Mononuclear cell (primary cell): ENCODE measurements at regions not wholly inside any gene's neighbourhood (a gene's known extent, or its start where the extent isn't known, plus 50 kb on each side); places are given as distances from the start of the nearest gene placed in this dataset.

Experiments used
- H3K27me3 ChIP-seq: 2 replicates; pipeline ENCODE4 v1.6.0; 2011; ENCODE audit warnings: low read length, control low read depth; ENCODE audit not compliant: insufficient read depth
- H3K4me1 ChIP-seq: 2 replicates; pipeline ENCODE4 v1.5.1; 2011; ENCODE audit warnings: mild to moderate bottlenecking, low read length, control low read depth; ENCODE audit not compliant: insufficient read depth
- H3K4me3 ChIP-seq: 2 replicates; pipeline ENCODE4 v1.5.1; 2011; ENCODE audit warnings: mild to moderate bottlenecking, low read length, moderate library complexity
- H3K9me3 ChIP-seq: 2 replicates; pipeline ENCODE4 v1.5.1; 2011; ENCODE audit warnings: low read depth, mild to moderate bottlenecking, control low read depth, low read length

GRCh38 chr1:55579332-55580001, 364.3 kb upstream of the USP24 start:
- H3K4me3 ChIP-seq: no peak overlapping the region
- no peaks in the 10 kb centered on the region for H3K27me3 ChIP-seq
- no peaks in the 10 kb centered on the region for H3K9me3 ChIP-seq
- no peaks in the 10 kb centered on the region for H3K4me1 ChIP-seq

GRCh38 chr1:55578646-55579045, 363.5 kb upstream of the USP24 start:
- H3K4me1 ChIP-seq: no peaks in the 10 kb centered on the region
- H3K27me3 ChIP-seq: no peaks in the 10 kb centered on the region
- no peaks in the 10 kb centered on the region for H3K9me3 ChIP-seq
- no peak overlapping the region for H3K4me3 ChIP-seq

- no peaks in the 10 kb centered on the region for H3K9me3 ChIP-seq
- no peak overlapping the region for H3K4me3 ChIP-seq
- H3K4me1 ChIP-seq: no peaks in the 10 kb centered on the region
These were observed 360.6 kb upstream of the USP24 start for GRCh38 chr1:55575571-55576279.

GRCh38 chr1:55574691-55575225, 359.6 kb upstream of the USP24 start:
- no peaks in the 10 kb centered on the region for H3K9me3 ChIP-seq
- no peak overlapping the region for H3K4me3 ChIP-seq
- H3K4me1 ChIP-seq: no peaks in the 10 kb centered on the region
- no peaks in the 10 kb centered on the region for H3K27me3 ChIP-seq

More at GRCh38 chr1:55575571-55576279, 360.6 kb upstream of the USP24 start:
- no peaks in the 10 kb centered on the region for H3K27me3 ChIP-seq

- Histone ChIP-seq H3K9me3 (no peaks in the 10 kb centered on the region), H3K4me3 (no peak overlapping the region), H3K27me3 (no peaks in the 10 kb centered on the region), H3K4me1 (no peaks in the 10 kb centered on the region)
These were observed 357.9 kb upstream of the USP24 start for GRCh38 chr1:55572878-55573734.

DNA sequence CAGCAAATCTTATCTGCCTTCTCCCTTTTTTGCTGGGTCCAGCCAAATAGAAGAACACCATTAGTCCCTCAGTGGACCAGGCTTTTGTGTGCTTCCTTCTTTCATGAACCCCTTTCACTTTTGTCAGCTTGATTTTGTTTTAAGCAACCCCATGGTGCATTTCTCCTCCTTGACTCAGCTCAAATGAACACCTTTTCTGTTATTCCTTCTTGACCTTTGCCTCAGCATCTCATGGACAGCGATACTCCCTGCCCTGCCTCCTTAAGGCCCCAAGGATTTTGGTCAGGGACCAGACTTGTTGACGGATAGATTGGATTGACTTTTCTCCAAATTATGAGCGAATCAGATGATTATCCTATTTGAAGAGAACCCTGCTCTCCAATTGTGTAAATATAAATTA, 356.6 kb upstream of the USP24 start:
- Histone ChIP-seq H3K4me1 (no peaks in the 10 kb centered on the region), H3K27me3 (no peaks in the 10 kb centered on the region), H3K9me3 (no peaks in the 10 kb centered on the region), H3K4me3 (no peak overlapping the region)

GRCh38 chr1:55569417-55569816, 354.3 kb upstream of the USP24 start:
- no peaks in the 10 kb centered on the region for H3K9me3 ChIP-seq
- no peaks in the 10 kb centered on the region for H3K27me3 ChIP-seq
- H3K4me1 ChIP-seq: no peaks in the 10 kb centered on the region
- no peak overlapping the region for H3K4me3 ChIP-seq

DNA sequence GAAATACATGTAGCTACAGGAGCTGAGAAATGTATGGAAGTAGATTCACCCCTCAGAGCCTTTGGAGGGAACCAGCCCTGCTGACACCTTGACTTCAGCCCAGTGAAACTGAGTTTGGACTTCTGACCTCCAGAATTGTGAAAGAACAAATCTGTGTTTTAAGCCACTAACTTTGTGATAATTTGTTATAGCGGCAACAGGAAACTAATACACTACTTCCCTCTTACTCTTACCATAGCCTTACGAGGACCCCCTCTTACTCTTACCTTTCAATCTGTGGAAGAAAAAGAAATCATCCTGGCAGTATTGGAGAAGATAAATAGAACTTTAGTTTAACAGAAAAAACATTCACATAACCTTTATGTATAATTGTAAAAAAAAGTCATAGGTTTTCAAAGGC, 353.6 kb upstream of the USP24 start:
- H3K9me3 ChIP-seq: no peaks in the 10 kb centered on the region
- H3K4me1 ChIP-seq: no peaks in the 10 kb centered on the region
- H3K4me3 ChIP-seq: no peak overlapping the region
- no peaks in the 10 kb centered on the region for H3K27me3 ChIP-seq

DNA sequence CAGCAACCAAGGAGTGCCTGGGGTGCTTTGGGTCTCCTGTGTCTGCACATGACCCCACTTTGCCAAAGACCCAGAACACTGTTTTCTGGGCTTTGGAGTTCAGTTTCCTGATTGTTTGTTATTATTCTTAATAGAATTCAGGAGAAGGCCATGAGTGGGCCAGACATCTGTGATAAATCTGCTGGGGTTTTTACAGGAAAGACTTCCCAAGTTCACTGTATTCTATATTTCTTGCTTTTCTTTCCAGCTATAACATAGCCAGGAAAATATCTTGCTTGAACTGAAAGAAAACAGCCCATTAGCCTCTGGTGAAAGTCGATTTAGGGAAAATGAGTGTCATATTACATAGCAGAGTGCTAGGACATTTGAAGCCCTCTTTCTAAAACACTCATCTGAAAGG, 345.1 kb upstream of the USP24 start:
- Histone ChIP-seq H3K4me3 (no peak overlapping the region), H3K27me3 (no peaks in the 10 kb centered on the region), H3K4me1 (no peaks in the 10 kb centered on the region), H3K9me3 (no peaks in the 10 kb centered on the region)

GRCh38 chr1:55559842-55560241, 344.7 kb upstream of the USP24 start:
- no peak overlapping the region for H3K4me3 ChIP-seq
- no peaks in the 10 kb centered on the region for H3K9me3 ChIP-seq
- H3K4me1 ChIP-seq: no peaks in the 10 kb centered on the region
- H3K27me3 ChIP-seq: no peaks in the 10 kb centered on the region

GRCh38 chr1:55559161-55559611, 344.0 kb upstream of the USP24 start:
- no peaks in the 10 kb centered on the region for H3K4me1 ChIP-seq
- no peak overlapping the region for H3K4me3 ChIP-seq
- H3K27me3 ChIP-seq: no peaks in the 10 kb centered on the region
- no peaks in the 10 kb centered on the region for H3K9me3 ChIP-seq

DNA sequence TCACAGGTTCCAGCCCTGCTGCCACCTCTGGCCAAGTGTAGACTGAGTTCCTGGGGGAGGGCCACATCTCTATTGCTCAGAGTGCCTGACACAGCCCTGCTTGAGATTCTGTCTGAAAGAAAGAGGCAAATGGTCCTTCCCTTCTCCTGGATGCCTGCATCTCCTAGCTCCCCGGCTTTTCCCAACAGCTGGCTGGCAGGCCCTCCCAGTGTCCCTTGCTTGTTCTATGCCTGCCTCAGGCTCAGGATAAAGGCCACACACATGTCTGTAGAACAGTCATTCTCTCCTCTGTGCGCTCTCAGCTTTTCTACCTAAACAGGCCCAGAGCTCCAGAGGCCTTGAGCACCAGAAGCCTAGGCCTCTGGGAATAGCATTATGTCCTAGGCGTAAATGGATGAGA, 343.4 kb upstream of the USP24 start:
- no peaks in the 10 kb centered on the region for H3K27me3 ChIP-seq
- no peaks in the 10 kb centered on the region for H3K9me3 ChIP-seq
- no peak overlapping the region for H3K4me3 ChIP-seq
- no peaks in the 10 kb centered on the region for H3K4me1 ChIP-seq

DNA sequence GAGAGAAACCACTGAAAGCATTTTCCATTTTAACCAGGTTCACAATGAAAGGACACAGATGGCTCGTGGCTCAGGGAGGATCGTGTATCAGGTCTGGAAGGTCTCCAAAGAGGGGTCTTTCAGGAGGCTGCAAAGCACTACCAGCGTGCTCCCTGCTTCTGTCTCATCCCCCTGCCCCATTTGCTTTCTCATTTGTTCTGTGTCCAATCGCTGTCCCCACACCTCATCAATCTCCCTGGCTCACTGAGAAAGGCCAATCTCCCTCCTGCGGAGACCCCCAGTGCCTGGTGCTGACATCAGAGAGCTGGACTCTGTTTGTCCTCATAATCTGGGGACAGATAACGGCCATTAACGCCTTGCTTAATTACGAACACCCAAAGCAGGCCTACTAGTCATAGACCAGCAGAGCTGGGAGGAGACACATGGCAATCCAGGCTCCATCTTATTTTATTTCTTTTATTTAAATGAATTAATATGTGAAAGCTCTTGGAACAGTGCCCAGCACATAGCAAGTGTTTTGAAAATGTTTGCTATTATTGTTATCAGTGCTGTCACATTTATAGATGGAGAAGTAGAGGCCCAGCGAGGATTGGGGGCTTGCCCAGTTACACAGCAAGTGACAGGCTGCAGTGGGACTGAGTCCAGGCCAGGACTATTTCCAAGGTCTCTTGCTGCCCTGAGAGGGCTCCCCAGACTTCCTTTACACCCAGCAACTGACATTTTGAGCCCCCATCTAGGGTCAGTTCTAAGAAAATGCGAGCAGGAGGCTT, 341.0 kb upstream of the USP24 start:
- no peaks in the 10 kb centered on the region for H3K9me3 ChIP-seq
- H3K4me1 ChIP-seq: no peaks in the 10 kb centered on the region
- no peaks in the 10 kb centered on the region for H3K27me3 ChIP-seq
- no peak overlapping the region for H3K4me3 ChIP-seq

- H3K4me1 ChIP-seq: no peaks in the 10 kb centered on the region
- H3K9me3 ChIP-seq: no peaks in the 10 kb centered on the region
- H3K4me3 ChIP-seq: no peak overlapping the region
- no peaks in the 10 kb centered on the region for H3K27me3 ChIP-seq
These were observed 339.4 kb upstream of the USP24 start for GRCh38 chr1:55554611-55555010.
